CD4-positive, alpha-beta T cell (primary cell): ENCODE measurements at regions not wholly inside any gene's neighbourhood (a gene's known extent, or its start where the extent isn't known, plus 50 kb on each side); places are given as distances from the start of the nearest gene placed in this dataset.

Source experiments
- ATAC-seq: fragments of 200-7000 bp; cut with Tn5 transposase; one replicate; pipeline ENCODE4 v1.10.0; 2022; ENCODE audit warnings: mild to moderate bottlenecking; ENCODE audit not compliant: poor library complexity
- CTCF ChIA-PET: fragments of 350-600 bp; sonication (Branson Sonifier 250); formaldehyde crosslinking; loops from one replicate; lab custom pipeline; 2021; ENCODE audit warnings: antibody characterized with exemption, inconsistent platforms; lab: Charles Lee
- POLR2A ChIA-PET: fragments of 350-600 bp; sonication (Branson Sonifier 250); formaldehyde crosslinking; loops from one replicate; lab custom pipeline; 2021; ENCODE audit warnings: antibody characterized with exemption, inconsistent platforms; lab: Charles Lee
- DNase-seq, 14 experiments: peaks; one replicate each; pipeline ENCODE4 v3.0.0-alpha.2; 2013 to 2020; ENCODE audit warnings: mixed read lengths in 2 of 14
- H3K27ac ChIP-seq, 2 donors: one replicate each; pipeline versions ENCODE4 v1.5.1 to v1.7.0; 2013; ENCODE audit warnings: low read length in 2 of 2, low read depth in 1 of 2, mild to moderate bottlenecking in 1 of 2
- H3K27me3 ChIP-seq, 2 experiments: 1 replicate in 1 of 2; 2 replicates in 1 of 2; pipeline versions ENCODE4 v1.6.1 to v1.7.0; 2013; ENCODE audit warnings: low read length in 2 of 2, control low read depth in 1 of 2, mild to moderate bottlenecking in 1 of 2, moderate library complexity in 1 of 2; ENCODE audit not compliant: insufficient read depth in 2 of 2, control insufficient read depth in 1 of 2
- H3K36me3 ChIP-seq: one replicate; pipeline ENCODE4 v1.6.1; 2013; ENCODE audit warnings: low read length, control low read depth; ENCODE audit not compliant: insufficient read depth
- H3K4me1 ChIP-seq: one replicate; pipeline ENCODE4 v1.6.1; 2013; ENCODE audit warnings: low read length, control low read depth; ENCODE audit not compliant: insufficient read depth
- H3K4me3 ChIP-seq: one replicate; pipeline ENCODE4 v1.5.1; 2013; ENCODE audit warnings: mild to moderate bottlenecking, low read length, moderate library complexity
- H3K9me3 ChIP-seq, 2 experiments: 1 replicate in 1 of 2; 2 replicates in 1 of 2; pipeline versions ENCODE4 v1.6.1 to v1.7.0; 2013; ENCODE audit warnings: low read length in 2 of 2, mild to moderate bottlenecking in 2 of 2, control low read depth in 1 of 2, moderate library complexity in 1 of 2; ENCODE audit not compliant: control insufficient read depth in 1 of 2, insufficient read depth in 1 of 2
- H3K27ac Mint-ChIP-seq: one replicate; pipeline ENCODE4 v1.8.0; 2020; ENCODE audit warnings: mixed read lengths
- H3K27me3 Mint-ChIP-seq: one replicate; pipeline ENCODE4 v1.8.0; 2021; ENCODE audit warnings: mixed read lengths
- H3K36me3 Mint-ChIP-seq: one replicate; pipeline ENCODE4 v1.8.0; 2021; ENCODE audit warnings: low read depth, mixed read lengths
- H3K4me1 Mint-ChIP-seq: one replicate; pipeline ENCODE4 v1.8.0; 2021; ENCODE audit warnings: low read depth, mixed read lengths
- H3K4me3 Mint-ChIP-seq: one replicate; pipeline ENCODE4 v1.8.0; 2020; ENCODE audit warnings: mild to moderate bottlenecking, mixed read lengths
- H3K9me3 Mint-ChIP-seq: one replicate; pipeline ENCODE4 v1.8.0; 2020; ENCODE audit warnings: mixed read lengths
- CTCF ChIP-seq: fragments of 200-600 bp; IDR thresholded peaks from one replicate; pipeline ENCODE4 v1.8.0; 2022; ENCODE audit warnings: antibody characterized with exemption, mild to moderate bottlenecking
- intact Hi-C, 2 experiments: fragments of 100-400 bp; cut with DNase I in 1 of 2; cut with micrococcal nuclease in 1 of 2; formaldehyde crosslinking; loops; one replicate each; pipeline versions ENCODE4 v1.15.1 to v1.9.0; 2023 to 2025; cut with DNase I, micrococcal nuclease

DNA sequence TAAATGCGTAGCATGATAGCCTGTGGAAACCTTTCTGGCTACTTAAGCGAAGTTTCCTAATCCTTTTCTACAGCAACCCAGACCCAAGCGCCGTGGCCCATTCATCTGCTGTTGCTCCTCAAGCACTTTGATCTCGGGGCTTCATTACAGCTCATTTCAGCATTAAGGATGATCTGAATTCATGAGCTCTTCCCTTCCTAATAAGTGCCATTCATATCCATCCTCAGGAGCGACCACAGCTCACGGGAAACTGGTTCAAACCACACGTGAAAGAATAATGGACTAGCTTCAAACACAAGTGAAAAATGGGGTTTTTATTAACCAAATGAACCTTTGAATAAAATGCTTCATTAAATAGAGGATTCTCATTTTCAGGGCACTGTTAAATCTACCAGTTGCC, 202.6 kb upstream of the LEF1 start:
- intact Hi-C loops: no loop called here

GRCh38 chr4:108370291-108371141, 201.8 kb upstream of the LEF1 start:
- no peak for TF ChIP-seq CTCF
- ChIA-PET POLR2A (interaction anchor here (0.7 to 6.0 kb wide), 6 partner anchors 9 to 80 kb away, joined by 3 to 31 read pairs (median 5); no protein-coding TSS in a partner anchor), CTCF (interaction anchor here (0.9 kb wide), 1 partner anchor 15 kb away, joined by 3 read pairs; no protein-coding TSS in a partner anchor)
- peak in 6 of 14 experiments; percentile 9 to 60 (median 34) for DNase-seq
- H3K4me1 Mint-ChIP-seq: peaks cover 51% of the 10 kb centered on the region
- Histone ChIP-seq H3K27me3 (no peaks in the 10 kb centered on the region), H3K36me3 (no peaks in the 10 kb centered on the region), H3K9me3 (no peaks in the 10 kb centered on the region), H3K4me1 (peaks cover 33% of the 10 kb centered on the region), H3K4me3 (peak overlapping the region; percentile 38), H3K27ac (no peak overlapping the region)
- intact Hi-C loops: no loop called here
- H3K4me3 Mint-ChIP-seq: peak overlapping the region; percentile 87
- no peaks in the 10 kb centered on the region for H3K9me3 Mint-ChIP-seq
- ATAC-seq: peak; percentile 69
- H3K36me3 Mint-ChIP-seq: no peaks in the 10 kb centered on the region
- H3K27me3 Mint-ChIP-seq: no peaks in the 10 kb centered on the region
- peak overlapping the region; percentile 65 for H3K27ac Mint-ChIP-seq

More for the DNA sequence above, 202.6 kb upstream of the LEF1 start:
- no peak overlapping the region for H3K27ac ChIP-seq
- TF ChIP-seq CTCF: no peak
- no peaks in the 10 kb centered on the region for H3K36me3 ChIP-seq
- no peak overlapping the region for H3K27ac Mint-ChIP-seq
- ChIA-PET CTCF (no interaction called here), POLR2A (interaction anchor here (0.5 to 6.0 kb wide), 6 partner anchors 10 to 237 kb away, joined by 3 to 31 read pairs (median 4); no protein-coding TSS in a partner anchor)
- H3K4me1 ChIP-seq: peaks cover 33% of the 10 kb centered on the region
- H3K4me1 Mint-ChIP-seq: peaks cover 50% of the 10 kb centered on the region
- no peaks in the 10 kb centered on the region for H3K27me3 ChIP-seq
- H3K36me3 Mint-ChIP-seq: no peaks in the 10 kb centered on the region
- H3K27me3 Mint-ChIP-seq: no peaks in the 10 kb centered on the region
- H3K9me3 Mint-ChIP-seq: no peaks in the 10 kb centered on the region
- H3K4me3 ChIP-seq: no peak overlapping the region
- DNase-seq (no peak), ATAC-seq (no peak)
- peak overlapping the region; percentile 69 for H3K4me3 Mint-ChIP-seq
- no peaks in the 10 kb centered on the region for H3K9me3 ChIP-seq

- Mint-ChIP-seq H3K9me3 (no peaks in the 10 kb centered on the region), H3K4me3 (peak overlapping the region; percentile 87), H3K36me3 (no peaks in the 10 kb centered on the region), H3K4me1 (peaks cover 51% of the 10 kb centered on the region), H3K27me3 (no peaks in the 10 kb centered on the region), H3K27ac (no peak overlapping the region)
- Histone ChIP-seq H3K4me3 (no peak overlapping the region), H3K36me3 (no peaks in the 10 kb centered on the region), H3K4me1 (peaks cover 33% of the 10 kb centered on the region), H3K9me3 (no peaks in the 10 kb centered on the region), H3K27me3 (no peaks in the 10 kb centered on the region), H3K27ac (no peak overlapping the region)
- TF ChIP-seq CTCF: no peak
- DNase-seq (no peak), ATAC-seq (no peak)
- ChIA-PET CTCF (interaction anchor here (0.9 kb wide), 1 partner anchor 13 kb away, joined by 3 read pairs; no protein-coding TSS in a partner anchor), POLR2A (interaction anchor here (1.1 to 6.0 kb wide), 2 partner anchors 8 to 14 kb away, joined by 7 to 31 read pairs; no protein-coding TSS in a partner anchor)
- intact Hi-C loops: no loop called here
These were observed 200.4 kb upstream of the LEF1 start for GRCh38 chr4:108369035-108369655.
